HG02938 (cell line): ENCODE measurements at regions not wholly inside any gene's neighbourhood (a gene's known extent, or its start where the extent isn't known, plus 50 kb on each side); places are given as distances from the start of the nearest gene placed in this dataset.

Experiments used
- ATAC-seq: cut with Tn5 transposase; IDR thresholded peaks from one replicate; pipeline ENCODE4 v1.9.1; 2021; ENCODE audit warnings: mild to moderate bottlenecking, moderate library complexity; ENCODE audit not compliant: unreplicated experiment

DNA sequence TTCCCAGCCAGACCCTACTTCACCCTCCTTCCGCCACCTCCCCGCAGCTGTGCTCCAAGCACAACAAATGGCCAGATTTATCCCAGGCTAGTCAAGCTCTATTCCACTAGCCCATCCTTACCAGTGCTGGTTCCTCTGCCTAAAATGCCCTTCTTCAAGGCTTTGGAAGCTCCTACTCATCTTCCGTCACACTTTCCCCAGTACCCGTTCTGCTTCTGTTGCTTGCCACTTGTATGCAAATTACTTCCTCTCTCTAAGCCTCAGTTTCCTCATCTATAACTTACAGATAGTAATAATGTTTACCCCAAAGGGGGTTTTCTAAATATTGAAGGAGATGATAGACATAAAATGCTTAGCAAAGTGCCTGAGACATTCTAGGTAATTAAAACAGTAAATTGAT lies 193.1 kb downstream of the MAFB start:
- ATAC-seq = no peak

DNA sequence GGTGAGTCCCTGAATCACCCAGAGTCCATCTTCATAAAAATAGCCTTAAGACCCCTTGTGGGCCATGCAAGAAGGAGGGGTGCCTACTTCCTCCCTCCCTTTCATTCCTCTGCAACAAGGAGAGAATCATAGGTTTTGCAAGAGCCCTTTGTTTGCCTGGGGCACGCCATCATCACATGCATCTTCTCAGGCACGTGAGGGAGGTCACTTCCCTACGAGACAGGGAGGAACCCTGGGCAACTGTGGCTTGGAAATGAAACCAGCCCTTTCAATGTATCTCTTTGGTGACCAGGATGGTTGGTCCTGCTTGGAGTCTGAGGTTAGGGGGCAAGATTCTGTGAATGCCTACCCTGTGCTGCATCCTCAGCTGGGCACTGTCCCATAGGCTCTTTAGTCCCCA lies 194.8 kb downstream of the MAFB start:
- ATAC-seq = no peak

DNA sequence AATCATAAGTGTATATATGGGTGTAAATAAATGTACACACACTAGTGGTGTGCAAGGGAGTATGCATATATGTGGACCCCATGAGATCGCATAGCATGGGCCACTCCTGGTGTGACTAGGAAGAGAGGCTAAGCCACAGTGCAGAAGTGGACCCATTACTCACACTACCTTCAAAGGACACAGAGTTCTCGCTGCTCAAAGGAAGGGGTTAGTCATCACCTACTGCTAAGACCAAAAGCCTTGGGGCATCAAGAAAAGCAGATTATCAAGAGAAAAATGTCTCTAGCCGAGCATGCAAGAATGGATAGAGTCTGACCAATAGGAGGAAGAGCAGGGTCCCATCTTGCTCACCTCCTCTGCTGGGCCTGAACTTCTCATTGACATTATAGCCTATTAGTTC lies 195.5 kb downstream of the MAFB start:
- ATAC-seq = no peak

DNA sequence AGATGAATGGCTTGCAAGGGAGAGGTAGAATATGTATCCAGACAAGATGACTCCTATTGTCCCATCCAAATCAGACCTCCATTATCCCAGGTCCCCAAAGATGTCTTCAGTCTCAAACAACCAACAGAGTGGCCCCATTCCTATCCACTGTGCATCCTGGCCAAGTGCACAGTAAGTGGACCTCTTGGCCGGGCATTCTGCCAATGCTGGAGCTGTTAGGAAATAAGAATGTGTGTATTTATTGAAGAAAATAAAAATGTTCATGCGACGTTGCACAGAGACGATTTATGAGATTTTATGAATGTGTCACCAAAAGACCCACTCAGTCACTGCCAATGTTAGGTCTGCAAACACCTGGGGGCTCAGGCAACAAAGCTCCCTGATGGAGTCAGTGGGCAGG lies 196.0 kb downstream of the MAFB start:
- ATAC-seq = no peak

DNA sequence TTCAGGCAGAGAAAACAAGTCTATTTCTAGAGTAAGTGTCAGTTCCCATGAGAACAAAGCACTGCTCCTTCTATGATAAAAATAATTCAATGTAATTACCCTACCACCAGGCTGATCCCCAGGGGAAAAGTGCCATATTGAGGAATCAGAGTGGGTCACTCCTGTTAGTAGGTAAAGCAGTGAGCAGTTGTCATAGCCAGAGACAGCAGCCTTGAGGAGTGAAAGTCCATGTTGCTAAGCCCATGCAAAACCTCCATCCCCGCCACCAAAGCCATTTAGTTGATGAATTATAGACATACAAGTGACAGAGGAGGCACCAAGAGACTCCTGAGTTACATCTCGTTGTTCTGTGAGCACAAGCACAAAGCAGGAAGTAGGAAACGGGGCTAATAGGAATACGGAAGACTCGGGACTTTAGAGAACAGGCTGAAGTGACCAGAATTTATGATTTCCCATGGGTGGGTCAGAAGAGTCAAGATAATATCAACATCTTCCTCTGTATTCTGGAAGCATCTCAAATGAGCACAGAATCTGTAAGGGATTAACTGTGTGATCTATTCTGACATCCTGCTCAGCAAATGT lies 197.9 kb downstream of the MAFB start:
- no peak for ATAC-seq

DNA sequence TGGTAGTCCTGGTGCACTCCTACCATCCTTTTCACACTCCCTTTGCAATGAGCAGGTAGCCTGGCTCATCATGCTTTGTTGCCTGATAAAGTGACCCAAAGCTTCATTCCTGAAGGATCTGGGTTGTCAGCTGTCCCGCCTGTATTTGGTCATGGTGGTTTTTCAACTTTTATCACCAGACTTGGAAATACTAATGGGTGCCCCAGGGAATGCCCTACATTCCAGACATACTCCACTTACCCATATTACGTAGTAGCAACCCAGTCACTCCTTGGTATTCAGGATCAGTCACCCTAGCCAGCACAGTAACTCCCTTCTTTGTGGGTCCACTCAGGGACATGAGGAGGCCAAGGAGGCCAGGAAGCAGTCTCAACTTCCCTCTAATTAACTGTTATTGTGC lies 199.2 kb downstream of the MAFB start:
- ATAC-seq = no peak

DNA sequence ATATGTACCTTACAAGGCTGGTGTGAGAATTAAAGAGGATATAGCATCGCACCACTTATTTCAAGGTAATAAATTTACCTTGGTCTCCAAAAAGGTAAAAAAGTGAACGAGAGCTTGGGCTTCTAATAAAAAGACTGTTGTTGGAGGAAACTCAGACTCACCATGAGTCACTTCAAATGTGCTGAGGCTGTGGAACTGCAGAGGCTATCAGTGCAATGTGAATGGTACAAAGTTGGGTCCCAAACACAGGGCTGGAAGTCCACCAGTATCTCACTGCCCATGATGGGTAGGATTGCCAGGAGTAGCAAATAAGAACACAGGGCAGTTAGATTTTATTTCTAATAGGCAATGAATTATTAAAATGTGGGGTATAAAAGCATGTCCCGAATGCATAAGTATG lies 200.6 kb downstream of the MAFB start:
- no peak for ATAC-seq

DNA sequence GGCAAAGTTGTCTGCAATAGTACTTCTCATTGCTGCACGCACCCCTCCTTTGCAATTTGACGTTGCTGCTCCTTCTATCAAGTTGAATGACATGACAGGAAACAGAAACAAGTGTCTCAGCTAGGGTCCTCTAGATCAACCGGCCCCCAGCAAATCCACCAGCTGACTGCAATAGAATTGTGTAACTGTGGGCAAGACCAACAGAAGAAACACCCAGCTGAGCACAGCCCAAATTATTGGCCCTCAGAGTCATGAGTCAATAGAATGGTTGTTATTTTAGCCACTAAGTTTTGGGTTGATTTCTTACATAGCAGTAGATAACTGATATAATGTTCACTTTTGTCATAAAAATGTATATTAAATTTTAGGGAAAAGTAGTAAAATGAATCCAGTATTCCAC lies 202.7 kb downstream of the MAFB start:
- no peak for ATAC-seq

DNA sequence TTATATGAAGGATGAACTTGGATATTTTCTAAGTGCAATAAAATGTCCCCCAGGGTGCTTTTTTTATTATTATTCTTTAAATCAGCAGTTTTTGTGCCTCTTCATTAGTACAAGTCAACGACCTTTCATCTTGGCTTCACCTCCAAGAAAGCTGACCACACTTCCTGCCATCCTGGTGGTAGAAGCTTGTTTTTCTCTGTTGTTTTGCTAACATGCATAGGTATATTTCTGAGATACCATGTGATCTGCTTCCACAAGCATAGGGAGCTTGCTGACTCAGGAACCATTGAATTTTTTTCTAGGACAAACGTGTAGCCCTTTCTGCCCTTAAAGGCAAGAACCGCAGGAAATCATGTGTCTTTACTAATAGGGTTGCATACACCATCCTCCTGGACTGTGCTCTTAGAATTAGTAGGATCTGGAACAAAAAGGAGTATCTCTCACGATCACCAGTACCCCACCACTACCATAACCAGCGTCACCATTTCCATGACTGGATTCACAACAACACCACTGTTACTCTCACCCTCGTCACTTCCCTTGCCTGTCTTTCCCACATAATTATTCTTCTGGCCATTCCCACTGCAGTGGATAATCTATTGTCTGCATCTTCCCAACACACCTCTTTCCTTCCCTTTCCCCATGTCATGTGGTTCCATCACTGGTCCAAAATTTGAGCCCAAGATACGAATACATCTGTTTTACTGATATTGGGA lies 207.1 kb downstream of the MAFB start:
- ATAC-seq = no peak

DNA sequence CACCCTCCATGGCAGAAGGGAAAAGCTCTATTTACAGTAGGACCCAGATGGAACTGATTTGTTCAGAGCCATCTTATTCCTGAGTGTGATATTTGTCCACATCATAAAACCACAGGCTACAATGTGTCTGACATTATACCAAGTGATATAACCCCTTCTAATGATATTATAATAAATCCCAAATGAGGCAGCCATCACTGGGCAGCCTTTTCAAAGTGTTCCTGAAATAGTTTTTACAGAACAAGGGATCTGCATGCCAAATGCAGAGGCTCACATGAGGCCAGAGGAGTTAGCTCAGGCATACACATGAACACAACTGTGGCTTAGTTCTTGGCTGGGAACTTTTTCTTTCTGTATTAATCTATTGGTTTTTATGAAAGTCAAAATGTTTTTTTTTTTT lies 207.7 kb downstream of the MAFB start:
- no peak for ATAC-seq

DNA sequence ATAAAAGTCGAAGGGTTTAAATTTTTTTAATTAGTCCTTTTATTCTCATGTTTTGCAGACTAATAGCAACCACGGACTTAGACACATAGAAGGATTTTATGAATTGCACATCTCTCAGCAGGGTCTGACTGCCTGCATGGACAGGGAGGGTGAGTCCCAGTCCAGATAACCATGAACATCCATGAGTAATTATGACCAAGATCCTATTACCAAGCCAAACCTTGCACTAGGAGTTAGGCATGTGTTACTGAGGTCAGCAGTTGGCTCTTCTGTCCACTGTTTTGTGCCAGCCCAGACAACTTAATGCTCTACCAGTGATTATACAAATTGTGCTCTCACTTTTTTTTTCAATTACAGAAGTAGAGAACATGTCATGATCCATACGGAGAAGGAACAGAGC lies 211.2 kb downstream of the MAFB start:
- no peak for ATAC-seq

DNA sequence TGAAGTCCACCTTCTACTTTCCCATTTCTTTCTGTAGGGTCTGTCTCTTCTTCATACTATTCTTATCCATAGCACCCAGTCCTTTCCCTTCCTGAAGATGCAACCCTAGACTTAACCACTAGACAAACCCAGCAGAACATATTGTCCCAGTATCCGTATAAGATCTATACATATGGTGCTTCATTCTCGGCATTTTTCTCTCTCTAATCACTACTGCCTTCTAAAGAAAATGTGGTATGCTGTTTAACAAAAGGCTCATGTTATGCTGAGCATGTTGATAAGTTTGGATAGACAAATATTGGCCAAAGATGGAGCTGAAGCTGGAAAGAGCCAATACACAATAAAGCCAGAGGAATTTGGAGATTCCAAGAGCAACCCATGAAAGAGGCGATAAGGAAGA lies 212.6 kb downstream of the MAFB start:
- ATAC-seq = no peak

DNA sequence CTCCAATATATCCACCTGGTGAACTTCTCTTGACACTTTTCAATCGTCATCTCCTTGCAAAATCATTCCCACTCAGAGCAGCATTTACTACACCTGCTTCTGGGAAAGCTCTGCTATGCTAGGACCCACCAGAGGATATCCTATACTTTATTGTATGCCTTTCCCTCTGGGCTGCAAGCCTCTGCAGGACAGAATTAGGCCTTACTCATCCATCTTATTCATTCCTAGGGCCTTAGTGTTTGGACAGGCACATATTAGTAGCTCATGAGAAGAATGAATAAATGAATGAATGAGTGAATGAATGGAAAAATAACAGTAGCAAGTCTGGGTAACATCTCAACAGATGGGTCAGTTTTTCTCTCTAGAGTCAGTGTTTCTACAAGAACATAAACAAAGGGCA lies 216.1 kb downstream of the MAFB start:
- ATAC-seq = no peak

DNA sequence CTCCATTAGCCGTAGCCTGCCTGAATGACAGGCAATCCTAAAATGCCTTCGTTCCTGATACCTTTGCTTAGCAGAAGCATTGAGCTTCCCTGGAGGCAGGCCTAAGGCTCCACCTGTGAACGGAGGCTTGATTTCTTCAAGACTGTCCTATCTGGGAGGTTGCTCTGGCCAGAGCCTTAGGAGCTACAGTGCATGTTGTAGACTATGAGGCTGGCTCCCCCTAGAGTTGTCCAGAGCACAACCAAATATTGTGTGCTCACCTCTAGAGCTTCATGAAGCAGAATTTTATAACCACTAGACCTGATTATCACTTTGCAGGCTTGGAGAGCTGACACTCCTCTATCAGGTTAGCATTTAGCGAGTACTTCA lies 217.8 kb downstream of the MAFB start:
- ATAC-seq = no peak

DNA sequence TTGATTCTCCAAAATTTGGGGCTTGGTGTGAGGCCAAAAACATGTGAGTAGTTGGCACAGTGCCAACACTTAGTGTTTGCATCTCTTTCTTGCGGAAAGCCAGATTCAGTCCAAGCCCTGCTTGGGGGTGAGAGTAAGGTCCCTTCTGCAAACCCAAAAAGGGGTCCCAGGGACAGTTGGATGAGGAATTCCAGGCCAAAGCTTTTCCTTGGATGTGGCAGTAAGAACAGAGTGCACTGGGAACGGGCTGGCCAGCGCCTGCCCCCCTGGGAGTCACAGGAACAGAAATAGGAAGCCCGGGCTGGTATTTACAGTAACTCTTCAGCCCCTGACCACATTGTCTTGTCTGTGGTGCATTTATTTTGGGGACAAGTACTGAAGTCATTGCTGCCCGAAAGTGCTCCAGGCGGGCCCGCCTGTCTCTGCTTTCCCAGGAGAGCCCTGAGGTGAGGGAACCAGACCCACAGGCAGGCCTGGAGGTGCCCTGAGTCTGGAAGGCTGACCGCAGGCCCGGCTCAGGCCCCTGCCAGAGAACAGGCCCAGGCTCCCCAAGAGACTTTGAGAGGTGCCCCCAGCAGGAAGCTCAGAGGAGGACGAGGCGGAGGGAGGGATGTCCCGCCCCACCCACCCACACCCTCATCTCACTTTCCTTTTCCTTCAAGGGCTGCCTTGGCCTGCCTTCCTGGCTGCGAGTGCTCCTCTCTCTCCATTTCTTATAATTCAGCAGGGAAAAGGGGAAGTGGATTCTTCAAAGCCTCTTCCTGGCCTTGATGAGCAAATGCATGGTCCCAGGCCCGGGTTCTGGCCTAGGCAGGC lies 218.4 kb downstream of the MAFB start:
- ATAC-seq = no peak

DNA sequence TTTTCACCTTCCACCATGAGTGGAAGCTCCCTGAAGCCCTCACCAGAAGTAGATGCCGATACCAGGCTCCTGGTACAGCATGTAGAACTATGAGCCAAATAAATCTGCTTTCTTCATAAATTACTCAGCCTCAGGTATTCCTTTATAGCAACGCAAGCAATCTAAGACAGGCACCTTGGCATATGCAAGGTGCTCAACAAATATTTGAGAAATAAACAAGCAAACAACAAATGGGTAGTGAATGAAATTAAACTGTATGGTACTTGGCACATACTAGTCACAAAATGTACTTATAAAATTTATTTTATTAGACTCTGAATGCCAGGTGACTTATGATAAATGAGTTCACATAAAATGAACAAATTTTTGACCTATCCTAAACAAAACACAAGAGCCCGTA lies 220.3 kb downstream of the MAFB start:
- no peak for ATAC-seq

DNA sequence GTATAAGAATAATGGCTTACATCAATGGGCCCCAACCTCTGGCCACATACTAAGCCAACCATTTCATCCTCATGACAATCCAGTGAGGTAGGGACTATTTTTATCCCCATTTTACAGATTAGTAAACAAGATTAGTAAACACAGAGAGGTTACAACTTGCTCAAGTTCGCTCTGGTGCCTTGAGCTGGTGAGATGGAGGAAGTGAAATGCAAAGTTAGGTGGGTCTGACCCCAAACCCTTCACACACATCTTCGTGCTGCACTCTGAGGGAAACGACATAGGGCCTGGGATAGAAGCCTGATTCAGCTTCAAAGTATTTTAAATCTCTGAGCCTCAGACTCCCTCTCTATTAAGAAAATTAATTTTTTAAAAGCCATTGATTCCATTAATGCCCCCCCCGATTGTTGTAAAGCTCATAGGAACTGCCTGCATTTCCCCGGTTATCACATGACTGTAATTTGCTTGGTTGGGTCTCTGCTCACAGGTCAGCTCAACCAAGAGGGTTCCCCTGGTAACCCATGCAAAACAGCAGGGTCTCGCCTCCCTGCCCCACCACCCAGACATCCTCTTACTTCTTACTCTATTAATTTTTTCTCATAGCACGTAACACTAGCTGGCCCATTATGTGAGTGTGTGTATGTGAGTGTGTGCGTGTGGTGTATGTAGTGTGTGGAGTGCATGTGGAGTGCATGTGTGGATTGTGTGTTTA lies 221.2 kb downstream of the MAFB start:
- no peak for ATAC-seq

DNA sequence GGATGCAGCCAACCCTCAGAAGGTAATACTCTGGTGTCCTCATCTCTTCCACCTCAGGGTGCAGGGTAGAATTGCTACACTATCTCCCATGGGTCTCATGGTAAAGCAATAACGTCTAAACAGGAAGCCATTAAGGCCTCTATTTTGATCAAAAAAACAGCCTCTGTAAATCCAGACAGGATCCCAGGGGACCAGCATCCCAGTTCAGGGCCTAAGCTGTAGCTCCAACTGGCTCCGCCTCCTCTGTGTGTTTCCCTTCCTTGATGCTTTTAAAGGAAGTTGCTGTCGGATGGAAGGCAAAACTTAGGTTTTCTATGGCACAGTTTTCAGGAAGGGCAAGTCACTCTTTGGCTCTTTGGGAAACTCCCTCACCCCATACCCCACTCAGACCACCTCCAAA lies 222.0 kb downstream of the MAFB start:
- ATAC-seq = no peak

DNA sequence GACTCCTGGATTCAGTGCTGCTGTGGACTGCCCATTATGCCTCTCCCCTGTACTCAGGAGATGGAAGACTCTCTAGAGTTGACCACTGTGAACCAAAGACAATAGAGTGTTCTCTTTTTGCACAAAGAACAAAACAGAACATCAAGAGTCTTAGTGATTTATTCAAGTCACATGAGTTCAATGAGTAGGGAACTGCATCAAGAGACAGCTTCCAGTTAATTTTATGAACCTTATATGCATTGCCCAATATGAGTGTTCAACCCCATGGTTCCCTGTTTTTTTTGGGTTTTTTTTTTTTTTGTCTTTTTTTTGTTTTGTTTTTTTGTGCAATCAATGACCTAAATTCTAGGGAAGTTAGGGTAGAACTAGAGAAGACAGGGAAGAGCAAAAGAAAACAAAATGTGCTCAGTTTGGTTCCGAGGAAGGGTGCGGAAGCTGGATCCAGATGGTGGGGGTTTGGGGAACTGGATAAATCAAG lies 224.3 kb downstream of the MAFB start:
- no peak for ATAC-seq

DNA sequence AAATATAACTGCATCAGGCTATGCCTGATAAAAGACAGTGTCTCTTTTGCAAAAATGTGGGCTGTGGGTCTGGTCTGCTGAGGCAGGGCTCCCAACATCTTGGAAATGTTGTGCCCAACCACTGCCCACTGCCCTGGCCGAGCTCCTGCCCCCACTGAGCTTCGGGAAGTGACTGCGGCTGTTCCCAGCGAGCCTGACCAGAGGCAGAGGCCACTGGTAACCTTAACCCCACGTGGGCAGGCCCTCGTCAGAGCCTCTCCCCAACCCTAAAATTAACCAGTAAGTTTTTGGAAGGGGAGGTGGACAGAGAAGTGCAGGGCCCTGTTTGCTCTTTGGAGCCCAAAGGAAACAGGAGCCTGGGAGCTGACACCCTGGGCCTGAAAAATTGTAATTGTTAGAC lies 225.9 kb downstream of the MAFB start:
- ATAC-seq = no peak

DNA sequence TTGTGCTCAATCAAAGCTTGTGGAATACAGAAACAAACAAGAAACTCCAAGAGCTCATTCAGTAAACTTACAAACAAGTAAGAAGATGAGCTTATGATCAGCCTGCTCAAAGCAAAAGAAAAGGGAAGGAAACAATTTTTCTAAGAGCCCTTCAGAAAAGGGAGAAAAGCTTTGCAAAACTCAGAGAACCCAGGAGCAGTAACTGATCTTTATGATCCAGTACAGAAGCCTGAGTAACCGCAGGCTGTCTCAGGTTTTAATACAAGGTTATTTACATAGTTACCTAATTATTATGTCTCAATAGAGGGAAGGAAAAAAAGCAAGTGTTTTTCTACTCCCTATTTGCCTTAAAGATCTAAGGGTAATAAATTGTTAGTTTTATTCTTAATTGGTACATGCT lies 226.5 kb downstream of the MAFB start:
- no peak for ATAC-seq

DNA sequence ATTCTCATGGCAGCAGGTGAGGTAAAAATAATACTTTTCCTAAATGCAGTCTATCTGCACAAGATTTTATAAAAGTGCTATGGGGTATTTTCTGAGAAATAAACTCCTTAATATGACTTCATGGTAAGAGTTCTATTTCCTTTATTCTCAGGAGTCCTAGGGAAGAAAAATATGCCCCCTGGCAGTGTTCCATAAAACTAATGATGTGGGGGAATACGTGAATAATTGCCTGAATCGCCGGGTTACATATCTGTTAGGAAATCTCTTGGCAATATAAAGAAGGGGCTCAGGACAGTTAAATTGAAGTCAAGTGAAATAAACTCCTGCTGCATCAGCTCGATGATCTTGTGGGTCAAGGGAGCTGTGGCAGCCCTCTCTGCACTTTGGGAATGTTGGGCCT lies 229.7 kb downstream of the MAFB start:
- ATAC-seq = no peak
